Osteoblast (primary cell): ENCODE measurements at regions not wholly inside any gene's neighbourhood (a gene's known extent, or its start where the extent isn't known, plus 50 kb on each side); places are given as distances from the start of the nearest gene placed in this dataset.

ENCODE experiments used
- DNase-seq: peaks from one replicate; pipeline ENCODE4 v3.0.0; 2011; ENCODE audit warnings: low spot score, mixed read lengths; ENCODE audit not compliant: insufficient read length; ENCODE audit errors: missing footprints
- H2AFZ ChIP-seq: 2 replicates; pipeline ENCODE4 v1.6.0; 2011; ENCODE audit warnings: mild to moderate bottlenecking, low read length
- H3K27ac ChIP-seq: 2 replicates; pipeline ENCODE4 v1.5.1; 2011; ENCODE audit warnings: mild to moderate bottlenecking, low read depth, low read length, moderate library complexity
- H3K27me3 ChIP-seq: 2 replicates; pipeline ENCODE4 v1.6.0; 2012; ENCODE audit warnings: mild to moderate bottlenecking, control low read depth, inconsistent platforms, low read length, moderate library complexity; ENCODE audit not compliant: insufficient read depth
- H3K36me3 ChIP-seq: 2 replicates; pipeline ENCODE4 v1.5.1; 2011; ENCODE audit warnings: mild to moderate bottlenecking, low read length, control low read depth, moderate library complexity; ENCODE audit not compliant: insufficient read depth
- H3K4me1 ChIP-seq: 2 replicates; pipeline ENCODE4 v1.5.1; 2011; ENCODE audit warnings: mild to moderate bottlenecking, low read length, control low read depth, moderate library complexity; ENCODE audit not compliant: insufficient read depth
- H3K4me2 ChIP-seq: 2 replicates; pipeline ENCODE4 v1.6.0; 2011; ENCODE audit warnings: mild to moderate bottlenecking, low read length; ENCODE audit not compliant: insufficient read depth
- H3K4me3 ChIP-seq: fragments of 200-600 bp; sonication (generic); 3 replicates; pipeline ENCODE4 v1.5.1; 2012; ENCODE audit warnings: mild to moderate bottlenecking, low read length, inconsistent platforms; ENCODE audit not compliant: insufficient read depth
- H3K79me2 ChIP-seq: 2 replicates; pipeline ENCODE4 v1.6.0; 2012; ENCODE audit warnings: mild to moderate bottlenecking, low read length, control low read depth, inconsistent platforms; ENCODE audit not compliant: insufficient read depth
- H3K9me3 ChIP-seq: 2 replicates; pipeline ENCODE4 v1.5.1; 2011; ENCODE audit warnings: low read depth, low read length, control low read depth
- H4K20me1 ChIP-seq: 2 replicates; pipeline ENCODE4 v1.6.0; 2012; ENCODE audit warnings: mild to moderate bottlenecking, low read length, control low read depth; ENCODE audit not compliant: insufficient read depth
- TF ChIP-seq, protein P1 (sequence below): IDR thresholded peaks from 2 replicates; pipeline ENCODE4 v1.5.1; 2011; ENCODE audit warnings: mild to moderate bottlenecking, low read depth, low read length, moderate library complexity; ENCODE audit errors: extremely low read depth

GRCh38 chr3:171944118-171945016, 95.0 kb upstream of the FNDC3B start:
- Histone ChIP-seq H4K20me1 (no peaks in the 10 kb centered on the region), H3K4me2 (no peak overlapping the region), H2AFZ (peak overlapping the region; percentile 57), H3K9me3 (no peaks in the 10 kb centered on the region), H3K4me1 (no peaks in the 10 kb centered on the region), H3K36me3 (no peaks in the 10 kb centered on the region), H3K27ac (no peak overlapping the region), H3K27me3 (no peaks in the 10 kb centered on the region), H3K4me3 (no peak overlapping the region), H3K79me2 (no peaks in the 10 kb centered on the region)
- TF ChIP-seq, protein P1, sequence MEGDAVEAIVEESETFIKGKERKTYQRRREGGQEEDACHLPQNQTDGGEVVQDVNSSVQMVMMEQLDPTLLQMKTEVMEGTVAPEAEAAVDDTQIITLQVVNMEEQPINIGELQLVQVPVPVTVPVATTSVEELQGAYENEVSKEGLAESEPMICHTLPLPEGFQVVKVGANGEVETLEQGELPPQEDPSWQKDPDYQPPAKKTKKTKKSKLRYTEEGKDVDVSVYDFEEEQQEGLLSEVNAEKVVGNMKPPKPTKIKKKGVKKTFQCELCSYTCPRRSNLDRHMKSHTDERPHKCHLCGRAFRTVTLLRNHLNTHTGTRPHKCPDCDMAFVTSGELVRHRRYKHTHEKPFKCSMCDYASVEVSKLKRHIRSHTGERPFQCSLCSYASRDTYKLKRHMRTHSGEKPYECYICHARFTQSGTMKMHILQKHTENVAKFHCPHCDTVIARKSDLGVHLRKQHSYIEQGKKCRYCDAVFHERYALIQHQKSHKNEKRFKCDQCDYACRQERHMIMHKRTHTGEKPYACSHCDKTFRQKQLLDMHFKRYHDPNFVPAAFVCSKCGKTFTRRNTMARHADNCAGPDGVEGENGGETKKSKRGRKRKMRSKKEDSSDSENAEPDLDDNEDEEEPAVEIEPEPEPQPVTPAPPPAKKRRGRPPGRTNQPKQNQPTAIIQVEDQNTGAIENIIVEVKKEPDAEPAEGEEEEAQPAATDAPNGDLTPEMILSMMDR: no peak
- no peak for DNase-seq

GRCh38 chr3:171948674-171949073, 90.7 kb upstream of the FNDC3B start:
- Histone ChIP-seq H3K4me3 (no peak overlapping the region), H3K79me2 (no peaks in the 10 kb centered on the region), H3K4me2 (no peak overlapping the region), H3K27ac (no peak overlapping the region), H3K36me3 (no peaks in the 10 kb centered on the region), H3K27me3 (no peaks in the 10 kb centered on the region), H4K20me1 (no peaks in the 10 kb centered on the region), H2AFZ (no peak overlapping the region), H3K9me3 (no peaks in the 10 kb centered on the region), H3K4me1 (peaks cover 6% of the 10 kb centered on the region)
- TF ChIP-seq, protein P1: no peak
- DNase-seq: no peak

- no peak overlapping the region for H2AFZ ChIP-seq
- no peak overlapping the region for H3K4me2 ChIP-seq
- no peak for DNase-seq
- H3K27me3 ChIP-seq: no peaks in the 10 kb centered on the region
- peaks cover 6% of the 10 kb centered on the region for H3K4me1 ChIP-seq
- H3K4me3 ChIP-seq: no peak overlapping the region
- TF ChIP-seq, protein P1: no peak
- H3K36me3 ChIP-seq: no peaks in the 10 kb centered on the region
- H3K79me2 ChIP-seq: no peaks in the 10 kb centered on the region
- H3K27ac ChIP-seq: no peak overlapping the region
- H3K9me3 ChIP-seq: no peaks in the 10 kb centered on the region
- no peaks in the 10 kb centered on the region for H4K20me1 ChIP-seq
Observed at GRCh38 chr3:171949554-171949953, 89.8 kb upstream of the FNDC3B start.

- Histone ChIP-seq H3K36me3 (no peaks in the 10 kb centered on the region), H3K27me3 (no peaks in the 10 kb centered on the region), H2AFZ (peak overlapping the region; percentile 31), H3K79me2 (no peaks in the 10 kb centered on the region), H3K4me2 (no peak overlapping the region), H4K20me1 (no peaks in the 10 kb centered on the region), H3K4me1 (peaks cover 6% of the 10 kb centered on the region), H3K4me3 (no peak overlapping the region), H3K27ac (no peak overlapping the region), H3K9me3 (no peaks in the 10 kb centered on the region)
- TF ChIP-seq, protein P1: no peak
- DNase-seq: peak; percentile 91
Observed at GRCh38 chr3:171950373-171950772, 89.0 kb upstream of the FNDC3B start.
